Activated CD4-positive, alpha-beta T cell treated with anti-CD3 and anti-CD28 coated beads, Interleukin-2, amount 50 U/mL, for 16 hours (primary cell): ENCODE measurements at regions not wholly inside any gene's neighbourhood (a gene's known extent, or its start where the extent isn't known, plus 50 kb on each side); places are given as distances from the start of the nearest gene placed in this dataset.
"Not testable (repeated sequence)": the region's sequence is repeated elsewhere in the genome, so short reads cannot be mapped to it uniquely, and the experiment has no call there.

ENCODE experiments used
- DNase-seq: peaks from one replicate; pipeline ENCODE4 v3.0.0-alpha.2; 2020

DNA sequence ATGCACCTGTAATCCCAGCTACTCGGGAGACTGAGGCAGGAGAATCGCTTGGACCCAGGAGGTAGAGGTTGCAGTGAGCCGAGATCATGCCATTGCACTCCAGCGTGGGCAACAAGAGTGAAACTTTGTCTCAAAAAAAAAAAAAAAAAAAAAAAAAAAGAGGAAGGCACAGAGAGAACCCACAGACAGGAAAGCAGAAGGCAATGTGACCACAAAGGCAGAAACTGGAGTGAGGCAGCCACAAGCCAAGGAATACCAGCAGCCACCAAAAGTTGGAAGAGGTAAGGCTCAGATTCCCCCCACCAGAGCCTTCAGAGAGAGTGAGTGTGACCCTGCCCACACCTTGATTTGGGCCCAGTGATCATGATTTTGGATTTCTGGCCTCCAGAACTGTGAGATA is 54.7 kb upstream of the E2F3 start:
- DNase-seq: not testable (repeated sequence)

DNA sequence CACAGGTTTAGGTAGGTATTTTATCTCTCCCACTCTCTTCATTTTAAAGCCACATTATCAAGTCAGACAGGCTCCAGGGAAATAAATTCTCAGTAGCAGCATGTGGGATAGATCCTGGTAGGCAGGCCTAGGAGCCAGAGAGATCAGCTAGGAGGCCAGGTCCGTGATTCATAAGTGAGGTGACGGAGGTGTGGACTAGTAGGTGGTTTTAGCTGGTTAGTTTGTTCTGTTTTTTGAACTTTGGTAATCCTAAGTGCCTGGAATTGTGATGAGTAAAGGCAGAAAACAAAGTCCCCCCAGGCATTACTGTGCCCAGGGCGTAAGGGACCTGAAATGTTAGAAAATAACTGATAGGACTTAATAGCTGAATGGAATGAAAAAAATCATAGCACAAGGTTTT is 53.6 kb upstream of the E2F3 start:
- no peak for DNase-seq

DNA sequence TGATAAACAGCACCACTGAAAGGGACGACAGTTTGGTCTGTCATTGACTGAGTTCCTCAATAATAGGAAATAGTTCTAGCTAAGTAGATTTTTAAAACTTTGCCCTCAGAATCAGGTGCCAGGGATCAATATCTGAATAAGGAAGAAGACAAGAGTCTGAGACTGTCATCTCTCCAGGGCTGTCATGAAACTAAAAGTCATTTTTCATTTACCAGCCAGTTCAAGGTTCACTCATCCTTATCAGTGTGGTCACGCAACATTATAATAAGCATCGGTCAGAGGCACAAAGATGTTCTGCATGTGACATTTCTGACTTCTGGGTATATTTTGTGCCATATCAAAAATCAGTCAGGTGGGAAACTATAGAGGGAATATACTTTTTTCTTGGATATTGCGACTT is 52.5 kb upstream of the E2F3 start:
- no peak for DNase-seq

DNA sequence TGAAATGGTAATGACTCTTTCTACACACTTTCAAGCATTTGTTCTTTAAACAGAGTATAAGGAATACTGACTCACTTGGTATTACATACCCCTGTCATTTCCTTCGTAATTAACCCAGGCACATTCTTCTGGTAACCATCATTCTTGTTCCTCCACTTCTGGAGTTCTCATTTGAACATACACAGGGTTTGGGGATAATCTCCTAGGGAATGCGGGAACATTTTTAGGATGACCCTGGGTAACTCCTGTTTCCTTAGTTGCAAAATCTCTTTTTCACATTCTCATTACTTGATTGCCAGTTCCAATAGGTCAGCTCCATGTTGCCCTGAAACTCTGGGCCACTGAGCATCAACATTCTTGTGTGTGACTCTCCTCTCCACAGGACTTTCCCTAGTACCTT is 51.5 kb upstream of the E2F3 start:
- DNase-seq: no peak

DNA sequence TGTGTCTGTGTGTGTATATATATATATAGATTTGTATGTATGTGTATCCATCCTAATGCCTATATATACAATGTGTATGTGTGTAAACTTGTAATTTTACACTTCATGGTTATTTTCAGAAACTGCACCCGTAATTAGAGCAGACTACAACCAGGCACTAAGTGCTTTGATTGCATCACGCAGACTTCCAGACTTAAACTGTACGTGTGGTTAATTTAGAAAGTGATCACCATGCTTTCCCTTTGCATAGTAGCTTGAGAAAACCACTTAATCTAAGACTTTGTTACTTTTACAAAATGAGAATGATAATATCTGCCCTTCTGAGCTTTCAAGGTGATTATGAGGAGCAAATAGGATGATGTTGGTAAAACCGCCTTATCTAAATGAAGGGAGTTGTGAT is 50.1 kb upstream of the E2F3 start:
- DNase-seq: no peak
